DOHH2 (cell line): ENCODE measurements at regions not wholly inside any gene's neighbourhood (a gene's known extent, or its start where the extent isn't known, plus 50 kb on each side); places are given as distances from the start of the nearest gene placed in this dataset.

ENCODE experiments used
- H3F3A ChIP-seq: fragments of 200-600 bp; sonication (generic), shearing (Covaris generic); 2 replicates; pipeline ENCODE4 v1.6.0; 2016; ENCODE audit warnings: antibody characterized with exemption, mild to moderate bottlenecking; ENCODE audit not compliant: control insufficient read depth, insufficient read depth
- H3K27ac ChIP-seq: fragments of 200-600 bp; sonication (generic); 2 replicates; pipeline ENCODE4 v1.5.1; 2014; ENCODE audit warnings: low read depth, mild to moderate bottlenecking, low read length, moderate library complexity
- H3K27me3 ChIP-seq: fragments of 200-600 bp; sonication (generic); 2 replicates; pipeline ENCODE4 v1.6.1; 2014; ENCODE audit warnings: mild to moderate bottlenecking, low read length, mixed read lengths; ENCODE audit not compliant: control insufficient read depth
- H3K36me3 ChIP-seq: fragments of 200-600 bp; sonication (generic); 2 replicates; pipeline ENCODE4 v1.6.1; 2014; ENCODE audit warnings: mild to moderate bottlenecking, low read length, moderate library complexity, mixed read lengths; ENCODE audit not compliant: control insufficient read depth
- H3K4me1 ChIP-seq: fragments of 200-600 bp; sonication (generic); 2 replicates; pipeline ENCODE4 v1.6.1; 2014; ENCODE audit warnings: mild to moderate bottlenecking, low read length, mixed read lengths; ENCODE audit not compliant: control insufficient read depth
- H3K4me2 ChIP-seq: fragments of 200-600 bp; sonication (generic); 2 replicates; pipeline ENCODE4 v1.6.0; 2014; ENCODE audit warnings: mild to moderate bottlenecking, low read length, moderate library complexity
- H3K4me3 ChIP-seq: fragments of 200-600 bp; sonication (generic); 2 replicates; pipeline ENCODE4 v1.5.1; 2014; ENCODE audit warnings: mild to moderate bottlenecking, low read length, mixed read lengths
- H3K79me2 ChIP-seq: fragments of 200-600 bp; sonication (generic); 2 replicates; pipeline ENCODE4 v1.6.1; 2014; ENCODE audit warnings: mild to moderate bottlenecking, low read length, mixed read lengths; ENCODE audit not compliant: control insufficient read depth
- H3K9me2 ChIP-seq: fragments of 200-600 bp; sonication (generic); replicated peaks from 2 replicates; pipeline ENCODE4 v1.6.1; 2014; ENCODE audit warnings: mild to moderate bottlenecking, low read length, mixed read lengths; ENCODE audit not compliant: control insufficient read depth
- H3K9me3 ChIP-seq: fragments of 200-600 bp; sonication (generic); 2 replicates; pipeline ENCODE4 v1.6.1; 2014; ENCODE audit warnings: antibody characterized with exemption, low read length, mixed read lengths; ENCODE audit not compliant: control insufficient read depth, insufficient read depth
- H4K20me1 ChIP-seq: fragments of 200-600 bp; sonication (generic); 2 replicates; pipeline ENCODE4 v1.6.0; 2014; ENCODE audit warnings: low read depth, mild to moderate bottlenecking, antibody characterized with exemption, low read length, moderate library complexity; ENCODE audit not compliant: control insufficient read depth, insufficient read depth
- EZH2phosphoT487 ChIP-seq: fragments of 200-600 bp; sonication (generic); IDR thresholded peaks from 2 replicates; pipeline ENCODE4 v1.6.1; 2017; ENCODE audit warnings: borderline replicate concordance, mild to moderate bottlenecking, antibody characterized with exemption, low read length, moderate library complexity, mixed read lengths
- TF ChIP-seq, protein P1 (sequence below): fragments of 200-600 bp; sonication (generic); IDR thresholded peaks from one replicate; pipeline ENCODE4 v1.5.1; 2014; ENCODE audit warnings: antibody characterized with exemption, mild to moderate bottlenecking, low read depth, low read length; ENCODE audit not compliant: poor library complexity, severe bottlenecking

DNA sequence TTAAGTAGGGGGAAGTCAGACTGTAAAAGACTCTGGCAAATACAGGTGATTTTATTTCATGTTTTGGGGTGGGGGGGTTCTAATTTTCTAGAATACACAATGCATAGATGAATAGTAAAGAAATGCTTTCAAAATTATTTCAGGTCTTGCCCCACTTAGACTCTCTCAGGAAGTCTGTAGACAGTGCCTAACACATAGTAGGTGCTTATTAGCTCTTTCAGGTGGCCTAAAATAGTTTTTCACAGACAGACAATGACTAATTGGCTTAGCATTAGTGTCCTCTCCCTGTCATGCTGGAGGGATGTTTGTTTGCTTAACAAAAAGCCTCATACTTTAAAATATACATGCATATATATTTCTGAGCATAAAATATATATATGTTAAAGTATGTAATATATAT, 366.0 kb downstream of the SOX9 start:
- no peaks in the 10 kb centered on the region for H3K36me3 ChIP-seq
- TF ChIP-seq EZH2phosphoT487 = no peak
- TF ChIP-seq, protein P1, sequence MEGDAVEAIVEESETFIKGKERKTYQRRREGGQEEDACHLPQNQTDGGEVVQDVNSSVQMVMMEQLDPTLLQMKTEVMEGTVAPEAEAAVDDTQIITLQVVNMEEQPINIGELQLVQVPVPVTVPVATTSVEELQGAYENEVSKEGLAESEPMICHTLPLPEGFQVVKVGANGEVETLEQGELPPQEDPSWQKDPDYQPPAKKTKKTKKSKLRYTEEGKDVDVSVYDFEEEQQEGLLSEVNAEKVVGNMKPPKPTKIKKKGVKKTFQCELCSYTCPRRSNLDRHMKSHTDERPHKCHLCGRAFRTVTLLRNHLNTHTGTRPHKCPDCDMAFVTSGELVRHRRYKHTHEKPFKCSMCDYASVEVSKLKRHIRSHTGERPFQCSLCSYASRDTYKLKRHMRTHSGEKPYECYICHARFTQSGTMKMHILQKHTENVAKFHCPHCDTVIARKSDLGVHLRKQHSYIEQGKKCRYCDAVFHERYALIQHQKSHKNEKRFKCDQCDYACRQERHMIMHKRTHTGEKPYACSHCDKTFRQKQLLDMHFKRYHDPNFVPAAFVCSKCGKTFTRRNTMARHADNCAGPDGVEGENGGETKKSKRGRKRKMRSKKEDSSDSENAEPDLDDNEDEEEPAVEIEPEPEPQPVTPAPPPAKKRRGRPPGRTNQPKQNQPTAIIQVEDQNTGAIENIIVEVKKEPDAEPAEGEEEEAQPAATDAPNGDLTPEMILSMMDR = no peak
- H3K4me2 ChIP-seq = no peak overlapping the region
- H4K20me1 ChIP-seq = no peaks in the 10 kb centered on the region
- no peaks in the 10 kb centered on the region for H3K9me2 ChIP-seq
- no peaks in the 10 kb centered on the region for H3K9me3 ChIP-seq
- no peak overlapping the region for H3K27ac ChIP-seq
- no peaks in the 10 kb centered on the region for H3K27me3 ChIP-seq
- H3K4me1 ChIP-seq = no peaks in the 10 kb centered on the region
- H3K79me2 ChIP-seq = no peaks in the 10 kb centered on the region
- H3K4me3 ChIP-seq = no peak overlapping the region
- no peaks in the 10 kb centered on the region for H3F3A ChIP-seq

DNA sequence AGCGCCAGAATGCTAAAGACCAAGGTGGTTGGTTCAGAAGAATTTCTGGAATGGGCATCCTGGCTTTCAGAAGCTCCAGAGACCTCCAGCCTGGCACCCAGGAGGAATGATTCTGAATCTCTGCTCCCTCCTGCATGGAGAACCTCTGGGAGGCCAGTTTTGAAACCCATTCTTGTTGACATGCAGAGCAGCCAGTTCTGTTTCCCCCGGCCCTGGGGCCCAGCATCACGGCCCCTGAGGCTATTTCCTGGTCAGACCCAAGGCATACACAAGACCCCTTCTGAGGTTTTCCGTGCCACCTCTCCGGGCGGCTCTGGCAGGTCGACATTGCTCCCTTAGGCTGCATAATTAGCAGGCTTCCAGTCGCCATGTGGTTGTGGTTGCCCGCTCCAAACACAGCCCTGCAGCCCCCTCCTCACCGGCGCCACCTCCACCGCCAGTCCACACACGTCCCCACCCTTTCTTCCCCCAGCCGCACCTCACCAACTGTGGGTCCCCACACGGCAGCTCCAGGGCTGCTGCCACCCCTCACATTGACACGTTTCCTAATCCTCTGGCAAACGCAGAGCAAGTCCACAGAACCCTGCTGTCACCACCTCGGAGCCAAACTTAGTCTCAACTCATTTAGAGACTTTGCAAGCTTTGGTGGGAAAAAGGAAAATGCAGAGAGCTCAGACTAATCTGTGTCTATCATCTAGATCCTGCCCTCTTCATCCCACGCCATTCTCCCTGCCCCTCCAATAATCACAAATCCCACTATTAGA, 367.1 kb downstream of the SOX9 start:
- H3K4me3 ChIP-seq = no peak overlapping the region
- H3K36me3 ChIP-seq = no peaks in the 10 kb centered on the region
- TF ChIP-seq, protein P1 = no peak
- no peak for TF ChIP-seq EZH2phosphoT487
- H3K27ac ChIP-seq = no peak overlapping the region
- no peaks in the 10 kb centered on the region for H3K9me2 ChIP-seq
- H3K4me2 ChIP-seq = no peak overlapping the region
- H3K79me2 ChIP-seq = no peaks in the 10 kb centered on the region
- H3K4me1 ChIP-seq = no peaks in the 10 kb centered on the region
- no peaks in the 10 kb centered on the region for H3F3A ChIP-seq
- H4K20me1 ChIP-seq = no peaks in the 10 kb centered on the region
- no peaks in the 10 kb centered on the region for H3K9me3 ChIP-seq
- no peaks in the 10 kb centered on the region for H3K27me3 ChIP-seq

DNA sequence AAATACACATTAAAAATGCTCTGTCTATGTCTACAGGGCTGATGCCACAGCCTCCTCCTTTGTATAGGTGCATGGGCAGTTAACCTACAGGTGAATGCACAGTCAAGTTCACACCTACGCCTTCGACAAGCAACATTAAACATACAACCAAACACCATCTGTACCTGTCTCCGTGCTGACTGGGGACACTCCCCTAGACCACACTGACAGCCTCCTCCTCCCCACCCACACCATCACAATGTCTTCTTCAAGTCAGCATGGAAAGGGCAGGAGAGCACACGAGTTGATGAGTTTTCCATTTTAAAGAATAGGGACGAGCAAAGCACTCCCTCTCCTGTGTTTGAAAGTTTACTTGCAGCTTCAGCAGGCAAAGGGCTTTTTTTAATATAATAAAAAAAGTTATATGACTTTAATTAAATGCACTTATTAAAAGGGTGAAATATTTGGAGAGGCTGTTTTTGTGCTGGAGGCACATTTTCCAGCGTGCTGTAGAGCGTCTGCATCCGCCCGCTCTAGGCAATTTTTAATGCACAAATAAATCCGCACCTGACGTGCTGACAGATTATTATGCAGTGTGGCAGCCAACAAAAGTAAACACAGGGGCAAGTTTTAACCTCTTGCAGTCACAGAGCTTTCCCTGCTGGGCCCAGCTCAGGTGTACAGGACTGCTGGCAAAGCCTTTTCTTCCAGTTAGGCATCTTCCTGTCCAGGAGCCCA, 367.9 kb downstream of the SOX9 start:
- H3K36me3 ChIP-seq = no peaks in the 10 kb centered on the region
- H3K79me2 ChIP-seq = no peaks in the 10 kb centered on the region
- H4K20me1 ChIP-seq = no peaks in the 10 kb centered on the region
- H3K27me3 ChIP-seq = no peaks in the 10 kb centered on the region
- no peaks in the 10 kb centered on the region for H3K9me3 ChIP-seq
- H3F3A ChIP-seq = no peaks in the 10 kb centered on the region
- H3K27ac ChIP-seq = no peak overlapping the region
- H3K9me2 ChIP-seq = no peaks in the 10 kb centered on the region
- TF ChIP-seq, protein P1 = no peak
- no peak for TF ChIP-seq EZH2phosphoT487
- H3K4me1 ChIP-seq = no peaks in the 10 kb centered on the region
- H3K4me3 ChIP-seq = no peak overlapping the region
- H3K4me2 ChIP-seq = no peak overlapping the region
